SK-N-SH (cell line): ENCODE measurements at regions not wholly inside any gene's neighbourhood (a gene's known extent, or its start where the extent isn't known, plus 50 kb on each side); places are given as distances from the start of the nearest gene placed in this dataset.
"Not testable (repeated sequence)": the region's sequence is repeated elsewhere in the genome, so short reads cannot be mapped to it uniquely, and the experiment has no call there.

Experiments used
- CHD2 ChIP-seq: fragments of 150-350 bp; IDR thresholded peaks from 2 replicates; pipeline ENCODE4 v1.6.1; 2018; ENCODE audit warnings: low read length; ENCODE audit not compliant: partially characterized antibody
- JUND ChIP-seq: IDR thresholded peaks from 2 replicates; pipeline ENCODE4 v1.4.0; 2012
- MXI1 ChIP-seq: IDR thresholded peaks from 2 replicates; pipeline ENCODE4 v1.6.1; 2012; ENCODE audit warnings: mild to moderate bottlenecking, low read depth, low read length, improper control_type of control experiment
- NFIC ChIP-seq: IDR thresholded peaks from 2 replicates; pipeline ENCODE4 v1.4.0; 2012; ENCODE audit warnings: borderline replicate concordance
- POLR2AphosphoS5 ChIP-seq: IDR thresholded peaks from 2 replicates; pipeline ENCODE4 v1.6.1; 2012; ENCODE audit warnings: low read depth, low read length
- RAD21 ChIP-seq: IDR thresholded peaks from 2 replicates; pipeline ENCODE4 v1.6.1; 2012; ENCODE audit warnings: mild to moderate bottlenecking, low read length
- RFX5 ChIP-seq: IDR thresholded peaks from 2 replicates; pipeline ENCODE4 v1.6.1; 2012; ENCODE audit warnings: mild to moderate bottlenecking, improper control_type of control experiment, low read length
- SIN3A ChIP-seq: IDR thresholded peaks from 2 replicates; pipeline ENCODE4 v1.6.1; 2012; ENCODE audit warnings: low read depth, mild to moderate bottlenecking, low read length, moderate library complexity, borderline replicate concordance
- TAF1 ChIP-seq: IDR thresholded peaks from 2 replicates; pipeline ENCODE4 v1.6.1; 2012; ENCODE audit warnings: low read depth, mild to moderate bottlenecking, low read length, moderate library complexity, borderline replicate concordance
- TF ChIP-seq, protein P1 (sequence below): fragments of 200-600 bp; sonication (generic); IDR thresholded peaks from 2 replicates; pipeline ENCODE4 v1.6.1; 2017; ENCODE audit warnings: antibody characterized with exemption, mild to moderate bottlenecking, moderate library complexity
- TF ChIP-seq, protein P2 (sequence below): IDR thresholded peaks from 2 replicates; pipeline ENCODE4 v1.6.1; 2012; ENCODE audit warnings: mild to moderate bottlenecking, low read depth, low read length, moderate library complexity
- TF ChIP-seq, protein P3 (sequence below): IDR thresholded peaks from 2 replicates; pipeline ENCODE4 v1.4.0; 2012; ENCODE audit warnings: low read depth

DNA sequence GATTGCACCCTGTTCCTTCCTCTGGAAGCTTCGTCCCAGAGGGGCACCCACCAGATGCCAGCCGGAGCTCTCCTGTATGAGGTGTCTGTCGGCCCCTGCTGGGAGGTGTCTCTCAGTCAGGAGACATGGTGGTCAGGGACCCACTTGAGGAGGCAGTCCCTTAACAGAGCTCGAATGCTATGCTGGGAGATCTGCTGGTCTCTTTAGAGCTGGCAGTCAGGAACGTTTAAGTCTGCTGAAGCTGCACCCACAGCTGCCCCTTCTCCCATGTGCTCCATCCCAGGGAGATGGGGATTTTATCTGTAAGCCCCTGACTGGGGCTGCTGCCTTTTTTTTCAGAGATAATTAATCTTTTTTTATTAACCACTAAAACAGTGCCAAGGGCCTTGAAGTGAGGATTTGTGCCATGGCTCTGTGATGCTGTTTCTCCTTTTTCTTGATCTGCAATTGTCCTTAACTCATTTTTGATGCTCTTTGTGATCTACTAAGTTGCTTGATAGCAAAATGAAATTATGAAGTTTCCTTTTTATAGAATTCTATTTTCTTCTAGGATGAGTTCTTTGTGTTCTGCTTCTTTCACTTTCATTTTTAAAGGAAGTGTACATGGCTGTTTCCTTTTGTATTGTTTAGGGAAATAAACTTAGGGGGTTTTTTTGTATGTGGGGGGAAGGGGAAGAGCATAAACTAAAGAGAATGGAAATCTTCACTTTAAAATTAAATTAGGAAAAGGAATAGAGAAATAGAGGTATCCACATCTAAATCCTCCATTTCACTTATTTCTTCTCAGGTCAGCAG is 2275.9 kb downstream of the EPHA3 start:
- TF ChIP-seq NFIC, TAF1, MXI1, CHD2, JUND, RAD21, POLR2AphosphoS5, SIN3A, RFX5: not testable (repeated sequence)
- TF ChIP-seq, protein P1, sequence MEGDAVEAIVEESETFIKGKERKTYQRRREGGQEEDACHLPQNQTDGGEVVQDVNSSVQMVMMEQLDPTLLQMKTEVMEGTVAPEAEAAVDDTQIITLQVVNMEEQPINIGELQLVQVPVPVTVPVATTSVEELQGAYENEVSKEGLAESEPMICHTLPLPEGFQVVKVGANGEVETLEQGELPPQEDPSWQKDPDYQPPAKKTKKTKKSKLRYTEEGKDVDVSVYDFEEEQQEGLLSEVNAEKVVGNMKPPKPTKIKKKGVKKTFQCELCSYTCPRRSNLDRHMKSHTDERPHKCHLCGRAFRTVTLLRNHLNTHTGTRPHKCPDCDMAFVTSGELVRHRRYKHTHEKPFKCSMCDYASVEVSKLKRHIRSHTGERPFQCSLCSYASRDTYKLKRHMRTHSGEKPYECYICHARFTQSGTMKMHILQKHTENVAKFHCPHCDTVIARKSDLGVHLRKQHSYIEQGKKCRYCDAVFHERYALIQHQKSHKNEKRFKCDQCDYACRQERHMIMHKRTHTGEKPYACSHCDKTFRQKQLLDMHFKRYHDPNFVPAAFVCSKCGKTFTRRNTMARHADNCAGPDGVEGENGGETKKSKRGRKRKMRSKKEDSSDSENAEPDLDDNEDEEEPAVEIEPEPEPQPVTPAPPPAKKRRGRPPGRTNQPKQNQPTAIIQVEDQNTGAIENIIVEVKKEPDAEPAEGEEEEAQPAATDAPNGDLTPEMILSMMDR = not testable (repeated sequence)
- TF ChIP-seq, protein P2, sequence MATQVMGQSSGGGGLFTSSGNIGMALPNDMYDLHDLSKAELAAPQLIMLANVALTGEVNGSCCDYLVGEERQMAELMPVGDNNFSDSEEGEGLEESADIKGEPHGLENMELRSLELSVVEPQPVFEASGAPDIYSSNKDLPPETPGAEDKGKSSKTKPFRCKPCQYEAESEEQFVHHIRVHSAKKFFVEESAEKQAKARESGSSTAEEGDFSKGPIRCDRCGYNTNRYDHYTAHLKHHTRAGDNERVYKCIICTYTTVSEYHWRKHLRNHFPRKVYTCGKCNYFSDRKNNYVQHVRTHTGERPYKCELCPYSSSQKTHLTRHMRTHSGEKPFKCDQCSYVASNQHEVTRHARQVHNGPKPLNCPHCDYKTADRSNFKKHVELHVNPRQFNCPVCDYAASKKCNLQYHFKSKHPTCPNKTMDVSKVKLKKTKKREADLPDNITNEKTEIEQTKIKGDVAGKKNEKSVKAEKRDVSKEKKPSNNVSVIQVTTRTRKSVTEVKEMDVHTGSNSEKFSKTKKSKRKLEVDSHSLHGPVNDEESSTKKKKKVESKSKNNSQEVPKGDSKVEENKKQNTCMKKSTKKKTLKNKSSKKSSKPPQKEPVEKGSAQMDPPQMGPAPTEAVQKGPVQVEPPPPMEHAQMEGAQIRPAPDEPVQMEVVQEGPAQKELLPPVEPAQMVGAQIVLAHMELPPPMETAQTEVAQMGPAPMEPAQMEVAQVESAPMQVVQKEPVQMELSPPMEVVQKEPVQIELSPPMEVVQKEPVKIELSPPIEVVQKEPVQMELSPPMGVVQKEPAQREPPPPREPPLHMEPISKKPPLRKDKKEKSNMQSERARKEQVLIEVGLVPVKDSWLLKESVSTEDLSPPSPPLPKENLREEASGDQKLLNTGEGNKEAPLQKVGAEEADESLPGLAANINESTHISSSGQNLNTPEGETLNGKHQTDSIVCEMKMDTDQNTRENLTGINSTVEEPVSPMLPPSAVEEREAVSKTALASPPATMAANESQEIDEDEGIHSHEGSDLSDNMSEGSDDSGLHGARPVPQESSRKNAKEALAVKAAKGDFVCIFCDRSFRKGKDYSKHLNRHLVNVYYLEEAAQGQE = not testable (repeated sequence)
- TF ChIP-seq, protein P3, sequence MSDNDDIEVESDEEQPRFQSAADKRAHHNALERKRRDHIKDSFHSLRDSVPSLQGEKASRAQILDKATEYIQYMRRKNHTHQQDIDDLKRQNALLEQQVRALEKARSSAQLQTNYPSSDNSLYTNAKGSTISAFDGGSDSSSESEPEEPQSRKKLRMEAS = not testable (repeated sequence)
